Panc1 (cell line): ENCODE measurements at regions not wholly inside any gene's neighbourhood (a gene's known extent, or its start where the extent isn't known, plus 50 kb on each side); places are given as distances from the start of the nearest gene placed in this dataset.

Experiments used
- ATAC-seq: fragments of 200-7000 bp; cut with Tn5 transposase; 2 replicates; pipeline ENCODE4 v1.9.1; 2020; ENCODE audit warnings: mild to moderate bottlenecking, moderate library complexity
- BruUV-seq: library from RNA; stranded (reverse); fragments of 400-500 nt; replicated peaks from 2 replicates; lab custom pipeline; 2021; lab: Mats Ljungman, UMichigan
- CTCF ChIA-PET: fragments of 300-600 bp; sonication (Branson Sonifier 250); formaldehyde crosslinking; loops from one replicate; lab custom pipeline; 2022; ENCODE audit warnings: antibody characterized with exemption; lab: Charles Lee
- POLR2A ChIA-PET: fragments of 300-600 bp; sonication (Branson Sonifier 250); formaldehyde crosslinking; loops from one replicate; lab custom pipeline; 2022; ENCODE audit warnings: antibody characterized with exemption; lab: Charles Lee
- DNase-seq: peaks from one replicate; pipeline ENCODE4 v3.0.0-alpha.2; 2010; ENCODE audit warnings: low read depth, low spot score
- H3K27ac ChIP-seq: 2 replicates; pipeline ENCODE4 v1.5.1; 2011; ENCODE audit warnings: mild to moderate bottlenecking, low read length, inconsistent platforms
- H3K27me3 ChIP-seq: fragments of 200-500 bp; sonication (Bioruptor generic); 2 replicates; pipeline ENCODE4 v1.6.0; 2014; ENCODE audit warnings: low read length, inconsistent platforms; ENCODE audit not compliant: control insufficient read depth, insufficient read depth
- H3K36me3 ChIP-seq: fragments of 200-500 bp; sonication (Bioruptor generic); 2 replicates; pipeline ENCODE4 v1.5.1; 2014; ENCODE audit warnings: inconsistent platforms, mild to moderate bottlenecking, low read length, moderate library complexity; ENCODE audit not compliant: control insufficient read depth, insufficient read depth
- H3K4me1 ChIP-seq: 2 replicates; pipeline ENCODE4 v1.5.1; 2011; ENCODE audit warnings: inconsistent platforms, mild to moderate bottlenecking, low read length, moderate library complexity; ENCODE audit not compliant: control insufficient read depth, insufficient read depth
- H3K4me3 ChIP-seq, 2 experiments: 2 replicates each; pipeline ENCODE4 v1.5.1; 2011 to 2012; ENCODE audit warnings: low read depth in 2 of 2, low read length in 2 of 2, mild to moderate bottlenecking in 2 of 2, inconsistent platforms in 1 of 2, moderate library complexity in 1 of 2
- H3K9me3 ChIP-seq: fragments of 200-500 bp; sonication (Bioruptor generic); 2 replicates; pipeline ENCODE4 v1.5.1; 2014; ENCODE audit warnings: low read depth, mild to moderate bottlenecking, inconsistent platforms, low read length, moderate library complexity; ENCODE audit not compliant: control insufficient read depth, insufficient read depth
- CTCF ChIP-seq: fragments of 450-650 bp; IDR thresholded peaks from 2 replicates; pipeline ENCODE4 v1.5.1; 2017; ENCODE audit warnings: mild to moderate bottlenecking
- POLR2AphosphoS5 ChIP-seq: IDR thresholded peaks from 2 replicates; pipeline ENCODE4 v1.6.1; 2012; ENCODE audit warnings: mild to moderate bottlenecking, low read depth, low read length, moderate library complexity
- SIN3A ChIP-seq: IDR thresholded peaks from 2 replicates; pipeline ENCODE4 v1.6.1; 2012; ENCODE audit warnings: low read depth, mild to moderate bottlenecking, low read length, moderate library complexity, borderline replicate concordance; ENCODE audit not compliant: insufficient read depth
- TCF7L2 ChIP-seq: IDR thresholded peaks from 2 replicates; pipeline ENCODE4 v1.6.1; 2011; ENCODE audit warnings: mild to moderate bottlenecking, low read depth, low read length, inconsistent platforms
- in situ Hi-C: cut with HindIII; loops from 2 replicates; pipeline ENCODE4 v1.10.0; 2016; ENCODE audit warnings: low sequenced_read_pairs, low pct_unique_long_range_greater_than_20kb
- intact Hi-C: fragments of 100-400 bp; cut with micrococcal nuclease; formaldehyde crosslinking; loops from one replicate; pipeline ENCODE4 v1.10.0; 2022; ENCODE audit not compliant: unreplicated experiment
- TF ChIP-seq, protein P1 (sequence below), 2 experiments: IDR thresholded peaks; 2 replicates each; pipeline ENCODE4 v1.6.1; 2011 to 2012; ENCODE audit warnings: low read depth in 2 of 2, control low read depth in 1 of 2, low read length in 1 of 2, mild to moderate bottlenecking in 1 of 2, moderate library complexity in 1 of 2; ENCODE audit not compliant: insufficient read depth in 1 of 2

DNA sequence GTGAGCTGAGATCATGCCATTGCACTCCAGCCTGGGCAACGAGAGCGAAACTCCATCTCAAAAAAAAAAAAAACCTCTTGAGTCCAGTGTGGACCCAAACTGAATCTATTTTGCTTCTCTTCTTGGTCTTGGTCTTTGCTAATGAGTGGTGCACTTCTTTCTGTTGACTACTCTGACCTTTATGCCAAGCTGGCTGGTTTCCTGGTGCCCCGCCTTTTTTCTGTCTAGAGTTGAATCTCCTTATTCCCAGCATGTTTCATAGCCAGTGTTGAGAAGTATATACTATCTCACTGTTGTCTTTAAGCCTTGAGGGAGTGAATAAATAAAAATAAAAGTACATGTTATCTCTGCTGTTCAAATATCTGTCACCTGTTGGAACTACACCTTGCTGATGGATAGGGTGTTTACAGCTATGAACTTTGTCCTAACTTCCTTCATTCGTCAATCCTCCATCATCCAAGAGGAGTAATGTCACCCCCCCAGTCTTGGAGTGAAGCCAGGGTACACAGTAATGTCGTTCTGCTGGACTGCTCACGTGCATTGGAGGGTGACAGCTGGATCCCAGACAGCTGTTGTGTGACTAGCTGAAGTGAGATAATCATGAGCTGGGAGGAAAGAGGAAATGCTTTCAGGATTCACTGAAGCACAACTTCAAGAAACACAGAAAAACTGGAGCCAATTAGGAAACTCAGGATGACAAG lies 99.3 kb upstream of the PRKG2 start:
- in situ Hi-C loops: no loop called here
- Histone ChIP-seq H3K36me3 (no peaks in the 10 kb centered on the region), H3K27me3 (no peaks in the 10 kb centered on the region), H3K4me3 (no peak overlapping the region), H3K27ac (no peak overlapping the region), H3K9me3 (no peaks in the 10 kb centered on the region), H3K4me1 (no peaks in the 10 kb centered on the region)
- TF ChIP-seq SIN3A (no peak), CTCF (no peak), POLR2AphosphoS5 (no peak), TCF7L2 (no peak)
- TF ChIP-seq, protein P1, sequence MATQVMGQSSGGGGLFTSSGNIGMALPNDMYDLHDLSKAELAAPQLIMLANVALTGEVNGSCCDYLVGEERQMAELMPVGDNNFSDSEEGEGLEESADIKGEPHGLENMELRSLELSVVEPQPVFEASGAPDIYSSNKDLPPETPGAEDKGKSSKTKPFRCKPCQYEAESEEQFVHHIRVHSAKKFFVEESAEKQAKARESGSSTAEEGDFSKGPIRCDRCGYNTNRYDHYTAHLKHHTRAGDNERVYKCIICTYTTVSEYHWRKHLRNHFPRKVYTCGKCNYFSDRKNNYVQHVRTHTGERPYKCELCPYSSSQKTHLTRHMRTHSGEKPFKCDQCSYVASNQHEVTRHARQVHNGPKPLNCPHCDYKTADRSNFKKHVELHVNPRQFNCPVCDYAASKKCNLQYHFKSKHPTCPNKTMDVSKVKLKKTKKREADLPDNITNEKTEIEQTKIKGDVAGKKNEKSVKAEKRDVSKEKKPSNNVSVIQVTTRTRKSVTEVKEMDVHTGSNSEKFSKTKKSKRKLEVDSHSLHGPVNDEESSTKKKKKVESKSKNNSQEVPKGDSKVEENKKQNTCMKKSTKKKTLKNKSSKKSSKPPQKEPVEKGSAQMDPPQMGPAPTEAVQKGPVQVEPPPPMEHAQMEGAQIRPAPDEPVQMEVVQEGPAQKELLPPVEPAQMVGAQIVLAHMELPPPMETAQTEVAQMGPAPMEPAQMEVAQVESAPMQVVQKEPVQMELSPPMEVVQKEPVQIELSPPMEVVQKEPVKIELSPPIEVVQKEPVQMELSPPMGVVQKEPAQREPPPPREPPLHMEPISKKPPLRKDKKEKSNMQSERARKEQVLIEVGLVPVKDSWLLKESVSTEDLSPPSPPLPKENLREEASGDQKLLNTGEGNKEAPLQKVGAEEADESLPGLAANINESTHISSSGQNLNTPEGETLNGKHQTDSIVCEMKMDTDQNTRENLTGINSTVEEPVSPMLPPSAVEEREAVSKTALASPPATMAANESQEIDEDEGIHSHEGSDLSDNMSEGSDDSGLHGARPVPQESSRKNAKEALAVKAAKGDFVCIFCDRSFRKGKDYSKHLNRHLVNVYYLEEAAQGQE (IDR thresholded peaks at IDR 0.05; ENCODE audit: insufficient read depth in 1 of 2, low read depth in 2 of 2, low read length in 1 of 2): no peak
- BruUV-seq: no TSS peak
- DNase-seq (no peak), ATAC-seq (no peak)
- CTCF ChIA-PET: no interaction called here
- POLR2A ChIA-PET: no interaction called here
- intact Hi-C loops: no loop called here

DNA sequence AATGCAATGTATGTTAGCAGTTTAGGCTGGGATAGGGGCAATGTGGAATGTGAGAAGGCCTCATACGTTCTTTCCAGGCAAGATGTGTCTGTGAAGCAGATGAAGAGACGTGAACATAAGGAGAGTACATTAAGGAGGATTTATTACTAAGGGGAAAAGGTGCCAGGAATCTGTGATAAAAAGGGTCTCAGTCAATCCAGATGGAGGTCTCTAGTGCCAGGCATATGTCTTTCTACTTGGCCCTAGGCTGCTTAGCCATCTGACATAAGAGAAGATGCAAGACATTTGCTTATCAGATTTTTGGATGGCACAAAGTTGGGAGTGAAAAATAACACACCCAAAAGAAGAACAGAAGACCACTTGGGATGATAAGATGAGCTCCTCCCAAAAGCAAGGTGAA lies 93.0 kb upstream of the PRKG2 start:
- in situ Hi-C loops (no loop called here), intact Hi-C loops (loop anchor here (2.0 kb wide), 1 partner anchor 43 kb away; no protein-coding TSS in a partner anchor)
- no TSS peak for BruUV-seq
- Histone ChIP-seq H3K4me3 (no peak overlapping the region), H3K9me3 (no peaks in the 10 kb centered on the region), H3K27ac (no peak overlapping the region), H3K4me1 (no peaks in the 10 kb centered on the region), H3K36me3 (no peaks in the 10 kb centered on the region), H3K27me3 (no peaks in the 10 kb centered on the region)
- TF ChIP-seq SIN3A: no peak
- TF ChIP-seq CTCF: no peak
- no peak for TF ChIP-seq TCF7L2
- TF ChIP-seq, protein P1 (IDR thresholded peaks at IDR 0.05; ENCODE audit: insufficient read depth in 1 of 2, low read depth in 2 of 2, low read length in 1 of 2): no peak
- TF ChIP-seq POLR2AphosphoS5: no peak
- POLR2A ChIA-PET: no interaction called here
- DNase-seq (no peak), ATAC-seq (no peak)
- CTCF ChIA-PET: no interaction called here
